Omental fat pad (tissue), 3 donors: ENCODE measurements at regions not wholly inside any gene's neighbourhood (a gene's known extent, or its start where the extent isn't known, plus 50 kb on each side); places are given as distances from the start of the nearest gene placed in this dataset.
"Not testable (repeated sequence)": the region's sequence is repeated elsewhere in the genome, so short reads cannot be mapped to it uniquely, and the experiment has no call there.

Experiments used
- ATAC-seq: fragments of 150-250 bp; one replicate; pipeline ENCODE4 v1.9.1; 2016; ENCODE audit warnings: mild to moderate bottlenecking, moderate library complexity; ENCODE audit not compliant: low FRiP score
- DNase-seq: peaks from one replicate; pipeline ENCODE4 v3.0.0-alpha.2; 2019; ENCODE audit warnings: low spot score
- CTCF ChIP-seq, 3 donors: fragments of 450-650 bp; IDR thresholded peaks; one replicate each; pipeline ENCODE4 v1.5.1; 2016 to 2017; ENCODE audit warnings: antibody characterized with exemption in 3 of 3, mild to moderate bottlenecking in 3 of 3, moderate library complexity in 2 of 3

DNA sequence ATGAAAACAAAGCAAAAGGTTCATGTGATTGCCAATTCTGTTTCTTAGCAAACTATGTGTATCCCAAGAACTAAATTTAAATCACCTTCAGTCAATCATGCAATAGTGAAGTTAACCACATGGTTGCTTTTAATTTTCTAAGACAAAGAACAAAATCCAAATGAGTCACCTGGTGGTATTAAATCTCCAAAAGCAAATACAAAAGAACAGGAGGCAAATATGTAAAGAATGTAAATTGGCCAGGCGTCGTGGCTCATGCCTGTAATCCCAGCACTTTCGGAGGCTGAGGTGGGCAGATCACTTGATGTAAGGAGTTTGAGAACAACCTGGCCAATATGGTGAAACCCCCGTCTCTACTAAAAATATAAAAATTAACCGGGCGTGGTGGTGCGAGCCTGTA, 54.2 kb upstream of the PIK3R4 start:
- no peak for DNase-seq
- no peak for TF ChIP-seq CTCF (IDR thresholded peaks at IDR 0.05)
- ATAC-seq, result no peak

DNA sequence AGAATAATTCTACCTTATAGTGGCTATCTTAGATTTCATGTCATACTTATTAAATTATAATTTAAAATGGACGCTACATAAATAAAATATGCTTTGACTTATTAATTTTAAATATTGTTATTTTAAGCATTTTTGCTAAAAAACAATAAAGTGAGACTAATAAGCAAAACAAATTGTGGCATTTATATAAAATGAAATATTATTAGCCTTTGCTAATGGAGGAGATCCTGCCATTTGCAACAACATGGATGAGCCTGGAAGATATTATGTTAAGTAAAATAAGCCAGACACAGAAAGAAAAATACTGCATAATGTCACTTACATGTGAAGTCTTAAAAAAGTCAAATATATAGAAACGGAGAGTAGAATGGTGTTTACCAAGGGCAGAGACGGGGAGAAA, 54.8 kb upstream of the PIK3R4 start:
- DNase-seq (no peak), ATAC-seq (no peak)
- TF ChIP-seq CTCF (IDR thresholded peaks at IDR 0.05), result no peak

DNA sequence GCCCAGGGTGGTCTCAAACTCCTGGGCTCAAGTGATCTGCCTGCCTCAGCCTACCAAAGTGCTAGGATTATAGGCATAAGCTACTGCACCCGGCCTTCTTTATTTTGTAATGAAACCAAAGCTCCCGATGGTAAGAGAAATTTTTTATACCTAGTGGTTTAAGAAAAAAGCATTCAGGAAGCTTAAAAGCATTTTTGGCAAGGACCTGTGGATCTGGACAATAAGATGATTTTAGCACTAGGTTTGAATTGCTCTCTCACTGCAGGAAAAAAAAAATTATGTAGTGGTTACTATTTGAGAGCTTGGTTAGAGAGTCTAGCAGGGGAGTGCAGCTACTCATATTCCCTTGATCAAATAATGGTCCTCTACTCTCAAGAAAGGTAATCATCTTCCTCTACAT, 64.9 kb upstream of the PIK3R4 start:
- no peak for TF ChIP-seq CTCF (IDR thresholded peaks at IDR 0.05)
- DNase-seq, result no peak
- ATAC-seq, result no peak

GRCh38 chr3:130814691-130815472, 68.3 kb upstream of the PIK3R4 start:
- DNase-seq, result no peak

GRCh38 chr3:130816561-130817445, 70.2 kb upstream of the PIK3R4 start:
- no peak for TF ChIP-seq CTCF (IDR thresholded peaks at IDR 0.05)
- no peak for ATAC-seq
- no peak for DNase-seq

More at GRCh38 chr3:130814691-130815472, 68.3 kb upstream of the PIK3R4 start:
- TF ChIP-seq CTCF (IDR thresholded peaks at IDR 0.05), result no peak
- ATAC-seq, result no peak

DNA sequence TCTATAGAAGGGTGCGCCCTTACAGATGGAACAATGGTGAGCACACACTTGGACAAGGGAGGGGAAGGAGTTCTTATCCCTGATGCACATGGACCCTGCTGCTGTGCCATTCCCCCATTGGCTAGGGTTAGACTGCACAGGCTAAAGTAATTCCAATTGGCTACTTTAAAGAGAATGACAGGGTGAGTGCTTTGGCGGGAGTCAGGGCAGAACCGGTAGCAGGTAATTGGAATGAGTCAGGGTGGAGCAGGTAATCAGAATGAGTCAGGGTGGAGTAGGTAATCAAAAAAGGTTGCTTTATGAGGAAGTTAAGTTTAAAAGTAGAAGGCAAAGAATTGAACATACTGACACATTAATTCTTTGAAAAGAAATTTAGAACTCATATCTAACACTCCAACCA, 71.4 kb upstream of the PIK3R4 start:
- DNase-seq, ATAC-seq: not testable (repeated sequence)

GRCh38 chr3:130820976-130821375, 72.9 kb upstream of the ATP2C1 start:
- TF ChIP-seq CTCF (IDR thresholded peaks at IDR 0.05), result no peak
- DNase-seq (no peak), ATAC-seq (peak; percentile 62)
